Trophoblast cell (in vitro differentiated cells and primary cell): ENCODE measurements at regions not wholly inside any gene's neighbourhood (a gene's known extent, or its start where the extent isn't known, plus 50 kb on each side); places are given as distances from the start of the nearest gene placed in this dataset.

ENCODE experiments used
- DNase-seq, 2 donors: peaks; one replicate each; pipeline ENCODE4 v3.0.0-alpha.2; 2016
- H2AFZ ChIP-seq: 2 replicates; pipeline ENCODE4 v1.6.1; 2013; ENCODE audit warnings: low read length, moderate library complexity, mild to moderate bottlenecking; ENCODE audit not compliant: insufficient read depth, poor library complexity
- H2AK5ac ChIP-seq: 2 replicates; pipeline ENCODE4 v1.6.1; 2013; ENCODE audit warnings: mild to moderate bottlenecking, low read length
- H2BK120ac ChIP-seq: 2 replicates; pipeline ENCODE4 v1.6.1; 2013; ENCODE audit warnings: low read length, mild to moderate bottlenecking, moderate library complexity; ENCODE audit not compliant: insufficient read depth, poor library complexity
- H2BK12ac ChIP-seq: 2 replicates; pipeline ENCODE4 v1.6.1; 2013; ENCODE audit warnings: mild to moderate bottlenecking, low read length, moderate library complexity
- H2BK5ac ChIP-seq: 2 replicates; pipeline ENCODE4 v1.6.1; 2013; ENCODE audit warnings: low read length, low read depth, moderate library complexity, mild to moderate bottlenecking; ENCODE audit not compliant: poor library complexity
- H3K14ac ChIP-seq: 2 replicates; pipeline ENCODE4 v1.6.1; 2013; ENCODE audit warnings: mild to moderate bottlenecking, low read length
- H3K18ac ChIP-seq: 2 replicates; pipeline ENCODE4 v1.6.1; 2013; ENCODE audit warnings: mild to moderate bottlenecking, low read length
- H3K23ac ChIP-seq: 2 replicates; pipeline ENCODE4 v1.6.1; 2013; ENCODE audit warnings: low read length
- H3K27ac ChIP-seq: 2 replicates; pipeline ENCODE4 v1.5.1; 2013; ENCODE audit warnings: low read depth, mild to moderate bottlenecking, inconsistent platforms, low read length, moderate library complexity
- H3K27me3 ChIP-seq: 2 replicates; pipeline ENCODE4 v1.6.1; 2013; ENCODE audit warnings: inconsistent platforms, mild to moderate bottlenecking, low read length, moderate library complexity; ENCODE audit not compliant: insufficient read depth
- H3K36me3 ChIP-seq, 2 experiments: 1 replicate in 1 of 2; 2 replicates in 1 of 2; pipeline ENCODE4 v1.6.1; 2013; ENCODE audit warnings: low read length in 2 of 2, mild to moderate bottlenecking in 2 of 2, moderate library complexity in 1 of 2; ENCODE audit not compliant: insufficient read depth in 2 of 2, control insufficient read depth in 1 of 2
- H3K4ac ChIP-seq: 2 replicates; pipeline ENCODE4 v1.6.1; 2013; ENCODE audit warnings: low read depth, mild to moderate bottlenecking, low read length, moderate library complexity
- H3K4me1 ChIP-seq, 2 experiments: 1 replicate in 1 of 2; 2 replicates in 1 of 2; pipeline ENCODE4 v1.6.1; 2013; ENCODE audit warnings: low read length in 2 of 2, mild to moderate bottlenecking in 2 of 2, moderate library complexity in 1 of 2; ENCODE audit not compliant: insufficient read depth in 2 of 2, control insufficient read depth in 1 of 2
- H3K4me2 ChIP-seq: 2 replicates; pipeline ENCODE4 v1.6.1; 2013; ENCODE audit warnings: inconsistent platforms, mild to moderate bottlenecking, low read length, moderate library complexity
- H3K4me3 ChIP-seq: 2 replicates; pipeline ENCODE4 v1.5.1; 2013; ENCODE audit warnings: mild to moderate bottlenecking, low read depth, low read length, inconsistent platforms
- H3K79me1 ChIP-seq: one replicate; pipeline ENCODE4 v1.6.1; 2013; ENCODE audit warnings: low read length
- H3K79me2 ChIP-seq: 2 replicates; pipeline ENCODE4 v1.6.1; 2013; ENCODE audit warnings: low read length, mild to moderate bottlenecking; ENCODE audit not compliant: control insufficient read depth, insufficient read depth, poor library complexity
- H3K9ac ChIP-seq: 2 replicates; pipeline ENCODE4 v1.6.1; 2013; ENCODE audit warnings: mild to moderate bottlenecking, low read length
- H3K9me3 ChIP-seq: 2 replicates; pipeline ENCODE4 v1.6.1; 2013; ENCODE audit warnings: low read depth, mild to moderate bottlenecking, control low read depth, inconsistent platforms, low read length; ENCODE audit not compliant: insufficient read depth
- H4K12ac ChIP-seq: 2 replicates; pipeline ENCODE4 v1.6.1; 2013; ENCODE audit warnings: low read depth, mild to moderate bottlenecking, low read length, moderate library complexity
- H4K8ac ChIP-seq: 2 replicates; pipeline ENCODE4 v1.6.1; 2013; ENCODE audit warnings: low read depth, mild to moderate bottlenecking, low read length, moderate library complexity
- H4K91ac ChIP-seq: one replicate; pipeline ENCODE4 v1.6.1; 2013; ENCODE audit warnings: low read depth, mild to moderate bottlenecking, low read length, moderate library complexity
- WGBS: extraction: QIAGEN DNeasy Blood & Tissue Kit; methylation state at CpG from one replicate; pipeline ENCODE4 v1.1.7; 2013; ENCODE audit warnings: missing lambda C conversion rate; ENCODE audit not compliant: insufficient read length, insufficient coverage; ENCODE audit errors: extremely low coverage; 5-methylcytosine and 5-hydroxymethylcytosine counted together

DNA sequence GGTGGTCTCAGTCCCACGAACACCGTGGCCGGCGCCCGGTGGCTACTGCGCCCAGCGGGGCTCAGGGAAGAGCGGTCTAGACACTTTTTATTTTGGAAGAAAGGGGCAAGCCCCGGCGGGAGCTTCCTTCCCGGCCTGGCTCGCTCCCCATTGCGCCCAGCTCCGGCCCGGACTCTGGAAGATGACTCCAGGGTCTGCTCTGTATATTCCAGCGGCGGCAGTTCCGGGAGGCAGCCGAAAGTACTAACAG is 225.1 kb upstream of the CRY1 start:
- Histone ChIP-seq H3K9ac (no peak overlapping the region), H3K4me3 (peak overlapping the region; percentile 56), H3K4me1 (peaks cover 21 to 32% of the 10 kb centered on the region in 2 experiments), H4K8ac (no peak overlapping the region), H2BK5ac (no peak overlapping the region), H4K12ac (no peak overlapping the region), H3K36me3 (no peaks in the 10 kb centered on the region), H3K27me3 (peaks cover 33% of the 10 kb centered on the region), H3K79me1 (no peaks in the 10 kb centered on the region), H2BK12ac (no peak overlapping the region), H2AFZ (no peak overlapping the region), H2AK5ac (no peak overlapping the region), H3K14ac (no peak overlapping the region), H4K91ac (no peak overlapping the region), H3K23ac (no peak overlapping the region), H3K4me2 (peak overlapping the region; percentile 98), H3K27ac (no peak overlapping the region), H2BK120ac (no peak overlapping the region), H3K4ac (no peak overlapping the region), H3K9me3 (peaks cover 6% of the 10 kb centered on the region), H3K79me2 (no peaks in the 10 kb centered on the region), H3K18ac (no peak overlapping the region)
- no peak for DNase-seq
- no CpG with 5 or more reads among the region's 19 CpGs for WGBS

DNA sequence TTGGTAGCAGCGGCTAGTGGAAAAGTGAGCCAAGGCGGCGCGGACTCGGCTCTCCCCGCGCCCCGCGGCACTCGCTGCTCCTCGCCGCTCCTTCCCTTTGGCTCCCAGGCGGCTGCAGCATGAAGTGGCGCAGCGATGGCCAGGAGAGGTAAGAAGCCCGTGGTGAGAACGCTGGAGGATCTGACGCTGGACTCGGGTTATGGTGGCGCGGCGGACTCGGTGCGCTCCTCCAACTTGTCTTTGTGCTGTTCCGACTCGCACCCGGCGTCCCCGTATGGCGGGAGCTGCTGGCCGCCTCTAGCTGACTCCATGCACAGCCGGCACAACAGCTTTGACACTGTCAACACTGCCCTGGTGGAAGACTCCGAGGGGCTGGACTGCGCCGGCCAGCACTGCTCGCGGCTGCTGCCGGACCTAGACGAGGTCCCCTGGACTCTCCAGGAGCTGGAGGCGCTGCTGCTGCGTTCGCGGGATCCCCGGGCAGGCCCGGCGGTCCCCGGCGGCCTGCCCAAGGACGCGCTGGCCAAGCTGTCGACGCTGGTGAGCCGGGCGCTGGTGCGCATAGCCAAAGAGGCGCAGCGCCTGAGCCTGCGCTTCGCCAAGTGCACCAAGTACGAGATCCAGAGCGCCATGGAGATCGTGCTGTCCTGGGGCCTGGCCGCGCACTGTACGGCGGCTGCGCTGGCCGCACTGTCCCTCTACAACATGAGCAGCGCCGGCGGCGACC is 225.6 kb upstream of the CRY1 start:
- H3K4ac ChIP-seq = no peak overlapping the region
- peaks cover 21 to 32% of the 10 kb centered on the region in 2 experiments for H3K4me1 ChIP-seq
- H2BK12ac ChIP-seq = no peak overlapping the region
- H3K23ac ChIP-seq = no peak overlapping the region
- H3K14ac ChIP-seq = no peak overlapping the region
- H4K91ac ChIP-seq = no peak overlapping the region
- H3K36me3 ChIP-seq = no peaks in the 10 kb centered on the region
- peaks cover 33% of the 10 kb centered on the region for H3K27me3 ChIP-seq
- no peaks in the 10 kb centered on the region for H3K79me2 ChIP-seq
- DNase-seq = peak; percentile 13 to 39
- H4K12ac ChIP-seq = no peak overlapping the region
- H3K9me3 ChIP-seq = peaks cover 6% of the 10 kb centered on the region
- H3K79me1 ChIP-seq = no peaks in the 10 kb centered on the region
- no peak overlapping the region for H2BK5ac ChIP-seq
- H2AK5ac ChIP-seq = no peak overlapping the region
- no peak overlapping the region for H4K8ac ChIP-seq
- H3K9ac ChIP-seq = peak overlapping the region; percentile 30
- peak overlapping the region; percentile 98 for H3K4me2 ChIP-seq
- peak overlapping the region; percentile 24 for H2AFZ ChIP-seq
- WGBS = no CpG with 5 or more reads among the region's 72 CpGs
- no peak overlapping the region for H3K18ac ChIP-seq
- H3K27ac ChIP-seq = no peak overlapping the region
- H2BK120ac ChIP-seq = no peak overlapping the region
- peak overlapping the region; percentile 60 for H3K4me3 ChIP-seq

DNA sequence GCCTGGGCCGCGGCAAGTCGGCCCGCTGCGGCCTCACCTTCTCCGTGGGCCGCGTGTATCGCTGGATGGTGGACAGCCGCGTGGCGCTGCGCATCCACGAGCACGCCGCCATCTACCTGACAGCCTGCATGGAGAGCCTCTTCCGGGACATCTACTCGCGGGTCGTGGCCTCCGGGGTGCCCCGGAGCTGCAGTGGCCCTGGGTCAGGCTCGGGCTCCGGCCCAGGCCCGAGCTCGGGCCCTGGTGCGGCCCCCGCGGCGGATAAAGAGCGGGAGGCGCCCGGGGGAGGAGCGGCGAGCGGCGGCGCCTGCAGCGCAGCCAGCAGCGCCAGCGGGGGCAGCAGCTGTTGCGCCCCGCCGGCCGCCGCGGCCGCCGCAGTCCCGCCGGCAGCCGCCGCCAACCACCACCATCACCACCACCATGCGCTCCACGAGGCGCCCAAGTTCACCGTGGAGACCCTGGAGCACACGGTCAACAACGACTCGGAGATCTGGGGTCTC is 226.2 kb upstream of the CRY1 start:
- H3K36me3 ChIP-seq = no peaks in the 10 kb centered on the region
- H3K18ac ChIP-seq = no peak overlapping the region
- H3K4ac ChIP-seq = no peak overlapping the region
- peaks cover 6% of the 10 kb centered on the region for H3K9me3 ChIP-seq
- no peaks in the 10 kb centered on the region for H3K79me2 ChIP-seq
- DNase-seq = peak in 1 of 2 donors; percentile 22
- no peak overlapping the region for H2AK5ac ChIP-seq
- no peak overlapping the region for H4K91ac ChIP-seq
- no peak overlapping the region for H3K27ac ChIP-seq
- H3K9ac ChIP-seq = no peak overlapping the region
- no peak overlapping the region for H3K14ac ChIP-seq
- H3K4me3 ChIP-seq = peak overlapping the region; percentile 60
- H3K4me2 ChIP-seq = peak overlapping the region; percentile 98
- H3K79me1 ChIP-seq = no peaks in the 10 kb centered on the region
- H3K23ac ChIP-seq = no peak overlapping the region
- H3K27me3 ChIP-seq = peaks cover 33% of the 10 kb centered on the region
- H4K8ac ChIP-seq = no peak overlapping the region
- no peak overlapping the region for H2BK120ac ChIP-seq
- H4K12ac ChIP-seq = no peak overlapping the region
- WGBS = no CpG with 5 or more reads among the region's 60 CpGs
- H3K4me1 ChIP-seq = peaks cover 21 to 32% of the 10 kb centered on the region in 2 experiments
- no peak overlapping the region for H2BK12ac ChIP-seq
- no peak overlapping the region for H2BK5ac ChIP-seq
- H2AFZ ChIP-seq = no peak overlapping the region

DNA sequence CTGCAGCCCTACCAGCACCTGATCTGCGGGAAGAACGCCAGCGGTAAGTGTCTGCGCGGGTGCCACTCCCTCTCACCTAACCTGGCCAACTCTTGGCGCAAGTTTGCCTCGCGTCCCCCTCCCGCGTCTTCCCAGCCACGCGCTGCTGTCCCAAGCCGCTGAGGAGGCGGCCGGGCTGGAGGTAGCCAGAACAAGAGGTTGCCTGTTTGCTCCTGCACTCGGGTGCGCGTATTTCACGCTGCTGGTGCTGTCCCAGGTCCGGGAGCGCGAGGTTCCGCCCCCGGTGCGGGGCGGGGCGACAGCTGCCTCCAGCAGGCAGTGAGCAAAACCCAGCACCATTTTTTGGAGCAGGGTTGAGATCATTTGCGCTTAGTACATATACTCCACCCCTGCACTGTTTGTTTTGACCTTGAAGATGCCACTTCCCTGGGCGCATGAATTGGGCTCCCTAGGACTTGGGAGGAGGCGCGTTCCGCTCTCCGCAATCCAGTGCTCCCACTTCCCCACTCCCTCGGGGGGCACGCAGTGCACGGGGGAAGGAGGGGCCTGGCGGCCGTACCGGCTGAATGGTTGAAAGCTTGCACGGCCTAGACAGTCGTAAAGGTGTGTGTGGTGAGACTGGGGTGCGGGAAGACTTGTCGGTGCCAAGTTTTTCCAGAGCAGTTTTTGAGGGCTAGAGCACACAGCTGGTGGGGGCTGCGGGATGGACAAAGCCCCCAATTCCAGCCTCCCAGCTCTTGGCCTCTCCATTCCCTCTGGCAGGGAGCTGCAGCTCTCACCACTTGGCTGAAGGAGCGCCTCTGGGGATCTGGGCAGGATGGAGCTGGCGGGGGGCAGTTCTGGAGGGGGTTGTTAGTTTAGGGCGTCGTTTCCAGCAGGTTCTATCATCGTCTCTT is 226.9 kb upstream of the CRY1 start:
- Histone ChIP-seq H3K23ac (no peak overlapping the region), H3K27me3 (peaks cover 33% of the 10 kb centered on the region), H2AFZ (no peak overlapping the region), H3K14ac (no peak overlapping the region), H3K9me3 (peaks cover 6% of the 10 kb centered on the region), H3K4ac (no peak overlapping the region), H3K4me1 (peaks cover 21 to 32% of the 10 kb centered on the region in 2 experiments), H2AK5ac (no peak overlapping the region), H3K27ac (no peak overlapping the region), H2BK5ac (no peak overlapping the region), H3K4me2 (peak overlapping the region; percentile 98), H4K12ac (no peak overlapping the region), H3K79me1 (no peaks in the 10 kb centered on the region), H2BK12ac (no peak overlapping the region), H3K79me2 (no peaks in the 10 kb centered on the region), H3K18ac (no peak overlapping the region), H3K9ac (no peak overlapping the region), H3K4me3 (no peak overlapping the region), H4K91ac (no peak overlapping the region), H2BK120ac (no peak overlapping the region), H3K36me3 (no peaks in the 10 kb centered on the region), H4K8ac (no peak overlapping the region)
- DNase-seq = peak; percentile 44 to 60
- no CpG with 5 or more reads among the region's 49 CpGs for WGBS
